Motor neuron (in vitro differentiated cells): ENCODE measurements at regions not wholly inside any gene's neighbourhood (a gene's known extent, or its start where the extent isn't known, plus 50 kb on each side); places are given as distances from the start of the nearest gene placed in this dataset.

Source experiments
- ATAC-seq, 8 experiments: fragments of 200-7000 bp; cut with Tn5 transposase; replicated peaks in 6 of 8; 2 replicates each; pipeline ENCODE4 v1.8.0; 2021; ENCODE audit warnings: mild to moderate bottlenecking in 8 of 8, moderate library complexity in 8 of 8
- H3K27ac ChIP-seq, 2 donors: fragments of 250-450 bp; sonication (Bioruptor Pico); 2 replicates each; pipeline ENCODE4 v1.9.0; 2021; ENCODE audit warnings: antibody characterized with exemption in 2 of 2, mild to moderate bottlenecking in 2 of 2, moderate library complexity in 1 of 2
- H3K4me1 ChIP-seq, 2 donors: fragments of 250-450 bp; sonication (Bioruptor Pico); replicated peaks in 1 of 2; 2 replicates each; pipeline ENCODE4 v1.6.1; 2021; ENCODE audit warnings: antibody characterized with exemption in 2 of 2, mild to moderate bottlenecking in 2 of 2, moderate library complexity in 1 of 2
- H3K4me3 ChIP-seq, 5 donors: fragments of 250-450 bp; sonication (Bioruptor Pico); 2 replicates each; pipeline ENCODE4 v1.9.0; 2021; ENCODE audit warnings: antibody characterized with exemption in 5 of 5, mild to moderate bottlenecking in 5 of 5, moderate library complexity in 4 of 5
- WGBS, 10 experiments: fragments of 450-650 bp; shearing (Covaris generic); methylation state at CpG; one replicate each; pipeline ENCODE4 v1.0.0; 2022; 5-methylcytosine and 5-hydroxymethylcytosine counted together
- in situ Hi-C, 9 experiments: fragments of 400-800 bp; cut with MboI; loops; one replicate each; pipeline ENCODE4 v1.15.0; 2021; ENCODE audit warnings: low sequenced_read_pairs in 9 of 9, low pct_unique_long_range_greater_than_20kb in 2 of 9; ENCODE audit not compliant: unreplicated experiment in 9 of 9

GRCh38 chr2:126506786-126507185 is 149.2 kb upstream of the GYPC start:
- 0 to 30% (median 9%) methylated on average over 1 of the region's 1 CpG; no CpG with 5 or more reads in 3 of the 10 experiments for WGBS, 10 experiments
- peaks cover 7 to 17% of the 10 kb centered on the region in 2 donors for H3K4me1 ChIP-seq
- H3K27ac ChIP-seq: no peak overlapping the region
- ATAC-seq: no peak
- no peak overlapping the region for H3K4me3 ChIP-seq
- in situ Hi-C loops: loop anchor here in 2 of 9 experiments (25.0 kb wide), 2 partner anchors 256 to 281 kb away; no protein-coding TSS in a partner anchor

DNA sequence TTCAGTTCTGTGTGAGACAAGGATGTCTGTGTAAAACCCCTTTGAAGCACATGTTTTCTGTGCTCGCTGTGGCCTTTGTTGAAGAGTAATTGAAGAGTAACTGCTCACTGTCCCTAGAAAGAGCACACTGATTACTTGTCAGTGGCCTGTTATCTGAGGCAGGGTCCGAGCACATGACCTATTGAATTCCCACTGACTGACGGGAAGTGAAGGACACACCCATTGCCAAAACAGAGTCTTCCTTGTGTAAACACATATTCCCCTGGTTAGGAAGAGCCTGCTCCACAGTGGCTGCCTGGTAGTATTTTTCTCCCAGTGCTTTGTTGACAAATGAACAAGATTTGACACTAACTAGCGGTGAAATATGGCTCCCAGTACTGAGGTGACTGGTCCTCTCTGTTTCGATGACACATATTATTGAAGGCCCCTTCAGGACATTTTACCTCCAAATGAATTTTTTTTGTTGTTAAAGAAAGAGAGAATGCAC is 148.5 kb upstream of the GYPC start:
- H3K27ac ChIP-seq: no peak overlapping the region
- in situ Hi-C loops: loop anchor here in 2 of 9 experiments (25.0 kb wide), 2 partner anchors 255 to 280 kb away; no protein-coding TSS in a partner anchor
- peaks cover 7 to 24% of the 10 kb centered on the region in 2 donors for H3K4me1 ChIP-seq
- H3K4me3 ChIP-seq: no peak overlapping the region
- WGBS, 10 experiments: 0 to 100% (median 27%) methylated on average over 1 to 5 of the region's 5 CpGs
- peak; percentile 44 to 94 (median 81) for ATAC-seq

- in situ Hi-C loops: loop anchor here in 2 of 9 experiments (25.0 kb wide), 2 partner anchors 252 to 277 kb away; no protein-coding TSS in a partner anchor
- Histone ChIP-seq H3K4me3 (no peak overlapping the region), H3K4me1 (peaks cover 11 to 28% of the 10 kb centered on the region in 2 donors), H3K27ac (no peak overlapping the region)
- WGBS, 10 experiments: 0 to 86% (median 17%) methylated on average over 1 of the region's 1 CpG; no CpG with 5 or more reads in 3 of the 10 experiments
- peak in 1 of 8 experiments; percentile 53 for ATAC-seq
Observed at GRCh38 chr2:126510356-126510755, 145.6 kb upstream of the GYPC start.

GRCh38 chr2:126510960-126511359 is 145.0 kb upstream of the GYPC start:
- in situ Hi-C loops: loop anchor here in 2 of 9 experiments (25.0 kb wide), 2 partner anchors 251 to 276 kb away; no protein-coding TSS in a partner anchor
- no peak for ATAC-seq
- 34 to 100% (median 89%) methylated on average over 2 to 5 of the region's 7 CpGs; no CpG with 5 or more reads in 2 of the 10 experiments for WGBS, 10 experiments
- Histone ChIP-seq H3K4me3 (no peak overlapping the region), H3K27ac (no peak overlapping the region), H3K4me1 (peaks cover 11 to 28% of the 10 kb centered on the region in 2 donors)

DNA sequence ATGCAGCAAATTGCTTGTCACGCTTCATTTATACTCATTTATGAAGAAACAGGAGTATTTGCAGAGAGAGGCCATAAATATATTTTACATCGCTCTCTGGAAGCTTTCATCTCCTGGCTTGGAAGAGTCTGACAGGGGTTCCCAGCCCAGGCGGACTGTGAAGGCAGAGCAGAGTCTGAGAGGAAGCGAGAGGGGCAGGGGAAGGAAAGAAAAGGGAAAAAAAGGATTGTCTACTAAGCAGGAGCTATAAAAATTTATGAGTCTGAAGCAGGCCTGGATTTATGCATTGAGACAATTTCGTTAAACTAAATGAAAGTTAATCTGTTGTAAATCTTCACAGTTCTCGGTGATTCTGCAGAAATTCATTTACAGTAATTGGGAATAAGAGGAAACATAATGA is 143.9 kb upstream of the GYPC start:
- ATAC-seq: peak in 5 of 8 experiments; percentile 23 to 79 (median 33)
- Histone ChIP-seq H3K4me3 (no peak overlapping the region), H3K4me1 (peaks cover 6 to 20% of the 10 kb centered on the region in 2 donors), H3K27ac (no peak overlapping the region)
- WGBS, 10 experiments: 10 to 84% (median 59%) methylated on average over 1 to 6 of the region's 6 CpGs
- in situ Hi-C loops: loop anchor here in 2 of 9 experiments (25.0 kb wide), 2 partner anchors 250 to 275 kb away; no protein-coding TSS in a partner anchor

GRCh38 chr2:126513033-126513432 is 142.9 kb upstream of the GYPC start:
- WGBS, 10 experiments: 0 to 91% (median 33%) methylated on average over 1 to 3 of the region's 4 CpGs; no CpG with 5 or more reads in 3 of the 10 experiments
- ATAC-seq: peak in 7 of 8 experiments; percentile 71 to 94 (median 86)
- in situ Hi-C loops: loop anchor here in 2 of 9 experiments (25.0 kb wide), 2 partner anchors 249 to 274 kb away; no protein-coding TSS in a partner anchor
- peaks cover 4 to 15% of the 10 kb centered on the region in 2 donors for H3K4me1 ChIP-seq
- no peak overlapping the region for H3K4me3 ChIP-seq
- H3K27ac ChIP-seq: no peak overlapping the region

- in situ Hi-C loops: loop anchor here in 2 of 9 experiments (25.0 kb wide), 2 partner anchors 247 to 272 kb away; no protein-coding TSS in a partner anchor
- ATAC-seq: no peak
- no peak overlapping the region for H3K4me3 ChIP-seq
Observed at GRCh38 chr2:126515471-126515870, 140.5 kb upstream of the GYPC start.

DNA sequence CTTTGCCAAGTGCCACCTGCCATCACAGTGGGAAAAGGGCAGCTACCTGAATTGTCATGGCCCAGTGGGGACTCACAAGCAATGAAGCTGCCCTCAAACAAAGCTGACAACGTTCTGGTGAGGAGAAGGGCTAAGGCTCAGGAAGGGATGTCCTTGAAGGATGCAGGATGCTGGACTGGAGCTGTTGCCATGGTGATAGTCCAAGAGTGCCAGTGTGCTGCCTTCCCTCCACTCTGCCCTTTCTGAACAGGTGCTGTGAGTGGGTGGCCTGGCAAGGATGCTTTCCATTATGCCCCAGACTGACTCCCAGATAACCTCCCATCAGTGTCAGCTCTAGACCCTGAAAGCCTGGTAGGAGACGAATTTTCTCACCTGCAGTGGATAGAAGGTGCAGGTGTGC is 137.8 kb upstream of the GYPC start:
- WGBS, 10 experiments: 50 to 60% methylated on average over 1 to 2 of the region's 2 CpGs; no CpG with 5 or more reads in 8 of the 10 experiments
- in situ Hi-C loops: loop anchor here in 2 of 9 experiments (25.0 kb wide), 2 partner anchors 244 to 269 kb away; no protein-coding TSS in a partner anchor
- ATAC-seq: no peak

More at GRCh38 chr2:126515471-126515870, 140.5 kb upstream of the GYPC start:
- Histone ChIP-seq H3K4me1 (peaks cover 4 to 15% of the 10 kb centered on the region in 2 donors), H3K27ac (no peak overlapping the region)
- 17 to 80% (median 60%) methylated on average over 1 to 2 of the region's 2 CpGs; no CpG with 5 or more reads in 3 of the 10 experiments for WGBS, 10 experiments

GRCh38 chr2:126527836-126528490 is 128.0 kb upstream of the GYPC start:
- Histone ChIP-seq H3K4me1 (no peaks in the 10 kb centered on the region), H3K4me3 (no peak overlapping the region), H3K27ac (no peak overlapping the region)
- WGBS, 10 experiments: 0 to 86% (median 56%) methylated on average over 1 to 7 of the region's 8 CpGs; no CpG with 5 or more reads in 1 of the 10 experiments
- in situ Hi-C loops: loop anchor here in 1 of 9 experiments (25.0 kb wide), 2 partner anchors 134 to 234 kb away; partner anchors contain the start of gene GYPC
- ATAC-seq: peak in 3 of 8 experiments; percentile 89 to 92 (median 90)

More for the DNA sequence above, 137.8 kb upstream of the GYPC start:
- Histone ChIP-seq H3K27ac (no peak overlapping the region), H3K4me1 (peaks cover 0 to under 1% of the 10 kb centered on the region in 2 donors), H3K4me3 (no peak overlapping the region)

DNA sequence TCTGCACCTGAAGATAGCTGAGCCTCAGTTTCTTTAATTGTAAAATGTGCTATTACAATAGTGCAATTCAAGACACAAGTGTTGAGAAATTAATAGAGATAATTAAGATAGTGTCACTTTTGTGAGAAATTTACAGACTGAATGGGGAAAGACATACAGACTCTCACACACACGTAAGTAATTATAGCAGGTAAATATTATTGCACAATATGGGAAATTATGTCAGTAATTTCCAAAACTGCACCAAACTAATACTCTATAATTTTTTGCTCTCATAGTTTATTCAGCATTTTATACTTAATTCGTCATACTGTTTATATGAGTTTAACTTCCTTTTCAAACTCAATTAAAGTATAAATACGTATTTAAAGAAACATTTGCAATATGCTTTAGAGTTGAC is 124.9 kb upstream of the GYPC start:
- 4 to 100% (median 76%) methylated on average over 1 to 3 of the region's 3 CpGs; no CpG with 5 or more reads in 2 of the 10 experiments for WGBS, 10 experiments
- in situ Hi-C loops: loop anchor here in 1 of 9 experiments (25.0 kb wide), 2 partner anchors 131 to 231 kb away; partner anchors contain the start of gene GYPC
- Histone ChIP-seq H3K4me1 (no peaks in the 10 kb centered on the region), H3K4me3 (no peak overlapping the region), H3K27ac (no peak overlapping the region)
- ATAC-seq: no peak

GRCh38 chr2:126534478-126534877 is 121.5 kb upstream of the GYPC start:
- WGBS, 10 experiments: 8 to 88% (median 77%) methylated on average over 1 to 6 of the region's 6 CpGs; no CpG with 5 or more reads in 1 of the 10 experiments
- no peak for ATAC-seq
- Histone ChIP-seq H3K4me3 (no peak overlapping the region), H3K27ac (no peak overlapping the region), H3K4me1 (peaks cover 0 to 3% of the 10 kb centered on the region in 2 donors)
- in situ Hi-C loops: loop anchor here in 1 of 9 experiments (25.0 kb wide), 2 partner anchors 128 to 228 kb away; partner anchors contain the start of gene GYPC

DNA sequence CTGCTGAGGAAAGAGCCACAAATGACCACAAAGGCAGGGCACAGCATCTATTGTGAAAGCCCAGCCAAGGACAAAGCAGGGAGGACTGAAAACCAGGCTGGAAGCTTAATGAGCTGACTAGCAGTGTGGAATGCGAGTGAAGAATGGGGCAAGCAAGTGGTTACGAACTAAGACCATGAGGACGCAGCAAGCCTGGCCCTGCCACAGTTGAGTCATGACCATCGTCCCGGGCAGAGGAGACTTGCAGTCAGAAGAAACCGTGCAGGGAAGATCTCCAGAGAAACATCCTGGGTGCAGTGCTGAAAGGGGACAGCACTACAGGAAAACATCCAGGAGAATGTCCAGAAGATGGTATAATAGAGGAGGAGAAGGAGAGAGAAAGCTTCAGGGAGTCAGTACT is 120.5 kb upstream of the GYPC start:
- H3K4me1 ChIP-seq: peaks cover 0 to 3% of the 10 kb centered on the region in 2 donors
- in situ Hi-C loops: loop anchor here in 1 of 9 experiments (25.0 kb wide), 2 partner anchors 127 to 227 kb away; partner anchors contain the start of gene GYPC
- ATAC-seq: no peak
- no peak overlapping the region for H3K27ac ChIP-seq
- H3K4me3 ChIP-seq: no peak overlapping the region
- 24 to 93% (median 73%) methylated on average over 5 of the region's 6 CpGs; no CpG with 5 or more reads in 6 of the 10 experiments for WGBS, 10 experiments
